HEK293T (cell line): ENCODE measurements at regions not wholly inside any gene's neighbourhood (a gene's known extent, or its start where the extent isn't known, plus 50 kb on each side); places are given as distances from the start of the nearest gene placed in this dataset.

Experiments used
- ARNT ChIP-seq: fragments of 450-650 bp; IDR thresholded peaks from 2 replicates; pipeline ENCODE4 v1.6.1; 2017; ENCODE audit warnings: mild to moderate bottlenecking
- BHLHE40 ChIP-seq: fragments of 450-650 bp; IDR thresholded peaks from 2 replicates; pipeline ENCODE4 v1.6.1; 2016; ENCODE audit warnings: mild to moderate bottlenecking, moderate library complexity, borderline replicate concordance
- CTBP1 ChIP-seq: fragments of 450-650 bp; IDR thresholded peaks from 2 replicates; pipeline ENCODE4 v1.6.1; 2016; ENCODE audit warnings: borderline replicate concordance
- ELF4 ChIP-seq: fragments of 450-650 bp; IDR thresholded peaks from 2 replicates; pipeline ENCODE4 v1.6.1; 2017; ENCODE audit warnings: antibody characterized with exemption
- FOXK2 ChIP-seq: fragments of 450-650 bp; IDR thresholded peaks from 2 replicates; pipeline ENCODE4 v1.6.1; 2016; ENCODE audit warnings: mild to moderate bottlenecking
- FOXM1 ChIP-seq: fragments of 450-650 bp; IDR thresholded peaks from 2 replicates; pipeline ENCODE4 v1.6.1; 2017; ENCODE audit warnings: mild to moderate bottlenecking, borderline replicate concordance
- L3MBTL2 ChIP-seq: fragments of 450-650 bp; conservative IDR thresholded peaks from 2 replicates; pipeline ENCODE4 v1.6.1; 2016; ENCODE audit warnings: mild to moderate bottlenecking
- PKNOX1 ChIP-seq: fragments of 450-650 bp; IDR thresholded peaks from 2 replicates; pipeline ENCODE4 v1.6.1; 2016
- SP1 ChIP-seq: fragments of 450-650 bp; IDR thresholded peaks from 2 replicates; pipeline ENCODE4 v1.6.1; 2017
- SUZ12 ChIP-seq: fragments of 450-650 bp; IDR thresholded peaks from 2 replicates; pipeline ENCODE4 v1.6.1; 2016; ENCODE audit warnings: mild to moderate bottlenecking
- TARDBP ChIP-seq: fragments of 450-650 bp; IDR thresholded peaks from 2 replicates; pipeline ENCODE4 v1.6.1; 2016
- ZNF384 ChIP-seq: fragments of 450-650 bp; IDR thresholded peaks from 2 replicates; pipeline ENCODE4 v1.6.1; 2016

- TF ChIP-seq FOXK2 (no peak), FOXM1 (no peak), SP1 (no peak), PKNOX1 (no peak), TARDBP (no peak), L3MBTL2 (no peak), ARNT (no peak), BHLHE40 (no peak), CTBP1 (no peak), ZNF384 (no peak), SUZ12 (no peak), ELF4 (no peak)
These were observed 1415.1 kb upstream of the ZEB2 start for GRCh38 chr2:145935016-145935415.
